Brain microvascular endothelial cell (primary cell): ENCODE measurements at regions not wholly inside any gene's neighbourhood (a gene's known extent, or its start where the extent isn't known, plus 50 kb on each side); places are given as distances from the start of the nearest gene placed in this dataset.
"Not testable (repeated sequence)": the region's sequence is repeated elsewhere in the genome, so short reads cannot be mapped to it uniquely, and the experiment has no call there.

Source experiments
- DNase-seq: peaks from one replicate; pipeline ENCODE4 v3.0.0-alpha.2; 2020
- H3K27ac ChIP-seq: fragments of 250-450 bp; sonication (Bioruptor Pico); 2 replicates; pipeline ENCODE4 v1.5.1; 2020; ENCODE audit warnings: mild to moderate bottlenecking, moderate library complexity
- H3K27me3 ChIP-seq: fragments of 250-450 bp; sonication (Bioruptor Pico); replicated peaks from 2 replicates; pipeline ENCODE4 v1.5.1; 2020; ENCODE audit warnings: mild to moderate bottlenecking
- H3K36me3 ChIP-seq: fragments of 250-450 bp; sonication (Bioruptor Pico); replicated peaks from 2 replicates; pipeline ENCODE4 v1.5.1; 2020; ENCODE audit warnings: mild to moderate bottlenecking
- H3K4me3 ChIP-seq: 2 replicates; pipeline ENCODE4 v1.5.1; 2011; ENCODE audit warnings: low read depth, mild to moderate bottlenecking, control low read depth, low read length, moderate library complexity
- in situ Hi-C: cut with HindIII; loops from 2 replicates; pipeline ENCODE4 v1.10.0; 2017; ENCODE audit warnings: low sequenced_read_pairs, low pct_ligation_motif_present
- TF ChIP-seq, protein P1 (sequence below): IDR thresholded peaks from 2 replicates; pipeline ENCODE4 v1.5.1; 2011; ENCODE audit warnings: low read depth, mild to moderate bottlenecking, moderate library complexity, low read length, control low read depth, inconsistent platforms; ENCODE audit errors: missing control alignments

DNA sequence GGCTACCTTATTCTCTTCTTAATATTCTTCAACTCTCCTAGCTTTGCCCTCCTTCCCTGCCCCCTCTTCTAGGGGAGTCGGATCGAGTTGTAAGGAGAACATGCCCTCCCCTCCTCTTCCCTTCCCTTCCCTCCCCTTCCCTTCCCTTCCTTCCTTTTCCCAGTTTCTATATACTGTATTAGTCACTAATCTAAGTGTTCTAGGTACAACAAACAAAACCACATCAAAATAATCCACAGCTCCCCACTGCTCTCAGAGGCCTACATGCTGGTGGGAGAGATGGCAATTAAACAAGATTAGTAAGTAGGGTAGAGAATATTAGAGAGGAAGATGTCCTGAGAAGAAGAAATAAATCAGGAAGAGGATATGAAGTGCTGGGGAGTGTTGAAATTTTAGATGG is 119.9 kb upstream of the PZP start:
- Histone ChIP-seq H3K4me3 (no peak overlapping the region), H3K36me3 (no peaks in the 10 kb centered on the region), H3K27me3 (no peaks in the 10 kb centered on the region), H3K27ac (no peak overlapping the region)
- TF ChIP-seq, protein P1, sequence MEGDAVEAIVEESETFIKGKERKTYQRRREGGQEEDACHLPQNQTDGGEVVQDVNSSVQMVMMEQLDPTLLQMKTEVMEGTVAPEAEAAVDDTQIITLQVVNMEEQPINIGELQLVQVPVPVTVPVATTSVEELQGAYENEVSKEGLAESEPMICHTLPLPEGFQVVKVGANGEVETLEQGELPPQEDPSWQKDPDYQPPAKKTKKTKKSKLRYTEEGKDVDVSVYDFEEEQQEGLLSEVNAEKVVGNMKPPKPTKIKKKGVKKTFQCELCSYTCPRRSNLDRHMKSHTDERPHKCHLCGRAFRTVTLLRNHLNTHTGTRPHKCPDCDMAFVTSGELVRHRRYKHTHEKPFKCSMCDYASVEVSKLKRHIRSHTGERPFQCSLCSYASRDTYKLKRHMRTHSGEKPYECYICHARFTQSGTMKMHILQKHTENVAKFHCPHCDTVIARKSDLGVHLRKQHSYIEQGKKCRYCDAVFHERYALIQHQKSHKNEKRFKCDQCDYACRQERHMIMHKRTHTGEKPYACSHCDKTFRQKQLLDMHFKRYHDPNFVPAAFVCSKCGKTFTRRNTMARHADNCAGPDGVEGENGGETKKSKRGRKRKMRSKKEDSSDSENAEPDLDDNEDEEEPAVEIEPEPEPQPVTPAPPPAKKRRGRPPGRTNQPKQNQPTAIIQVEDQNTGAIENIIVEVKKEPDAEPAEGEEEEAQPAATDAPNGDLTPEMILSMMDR: no peak
- in situ Hi-C loops: no loop called here
- DNase-seq: no peak

DNA sequence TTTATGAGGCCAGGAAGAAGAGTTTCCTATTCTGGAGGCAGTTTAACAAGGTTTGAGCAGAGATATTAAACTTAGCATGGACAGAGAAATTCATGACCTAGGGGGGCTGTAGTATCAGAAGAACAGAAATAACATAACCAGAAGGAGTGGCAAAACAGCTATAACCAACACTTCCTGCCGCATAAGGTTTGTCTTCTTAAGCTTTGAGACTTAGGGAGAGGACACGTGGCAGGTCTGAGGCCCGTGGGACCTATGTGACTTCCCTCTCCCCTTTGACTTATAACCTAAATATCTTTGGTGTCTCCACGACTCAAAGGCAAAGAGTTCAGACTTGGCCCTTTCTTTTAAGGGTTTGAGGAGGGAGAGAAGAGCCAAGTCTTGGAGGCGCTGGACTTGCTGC is 119.1 kb upstream of the PZP start:
- DNase-seq: no peak
- no peaks in the 10 kb centered on the region for H3K27me3 ChIP-seq
- in situ Hi-C loops: no loop called here
- no peak overlapping the region for H3K4me3 ChIP-seq
- no peaks in the 10 kb centered on the region for H3K36me3 ChIP-seq
- H3K27ac ChIP-seq: no peak overlapping the region
- TF ChIP-seq, protein P1: no peak

DNA sequence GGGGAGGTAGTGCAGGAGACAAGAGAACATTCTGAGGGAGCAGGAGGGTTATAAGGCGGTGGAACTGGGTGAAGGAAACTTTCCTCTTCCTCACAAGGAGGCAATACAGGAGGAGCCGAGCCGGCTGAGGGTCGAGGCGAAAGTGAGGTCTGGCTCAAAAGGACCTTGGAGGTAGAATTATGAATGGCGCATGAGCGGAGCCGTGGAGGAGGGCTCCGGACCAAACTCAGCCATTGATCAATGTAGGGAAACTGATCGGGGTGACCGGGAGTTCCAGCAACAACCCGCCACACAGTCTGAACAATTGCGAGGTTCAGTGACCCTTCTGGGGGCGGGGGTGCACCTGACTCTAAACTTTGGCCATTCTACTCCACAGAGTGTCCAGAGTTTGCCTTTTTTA is 118.7 kb upstream of the PZP start:
- DNase-seq, H3K27ac ChIP-seq, H3K4me3 ChIP-seq, H3K36me3 ChIP-seq, H3K27me3 ChIP-seq, in situ Hi-C loops: not testable (repeated sequence)

DNA sequence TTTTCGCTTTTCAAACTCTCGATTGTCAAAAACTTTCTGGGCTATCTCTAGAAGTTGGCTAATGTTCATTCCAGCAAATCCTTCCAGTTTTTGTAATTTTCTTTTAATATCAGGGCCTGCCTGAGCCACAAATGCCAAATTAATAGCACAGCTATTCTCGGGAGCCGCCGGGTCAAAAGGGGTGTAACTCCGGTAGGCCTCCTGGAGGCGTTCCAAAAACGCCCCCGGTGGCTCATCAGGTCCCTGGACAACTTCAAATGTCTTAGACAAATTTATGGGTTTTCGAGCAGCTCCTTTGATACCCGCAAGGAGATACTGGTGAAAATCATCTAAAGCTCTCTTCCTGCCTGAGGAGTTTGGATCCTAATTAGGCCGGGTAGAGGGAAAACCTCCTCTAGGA is 117.9 kb upstream of the PZP start:
- no peak overlapping the region for H3K4me3 ChIP-seq
- no peak for DNase-seq
- H3K27me3 ChIP-seq: no peaks in the 10 kb centered on the region
- in situ Hi-C loops: no loop called here
- no peaks in the 10 kb centered on the region for H3K36me3 ChIP-seq
- TF ChIP-seq, protein P1: no peak
- H3K27ac ChIP-seq: no peak overlapping the region

DNA sequence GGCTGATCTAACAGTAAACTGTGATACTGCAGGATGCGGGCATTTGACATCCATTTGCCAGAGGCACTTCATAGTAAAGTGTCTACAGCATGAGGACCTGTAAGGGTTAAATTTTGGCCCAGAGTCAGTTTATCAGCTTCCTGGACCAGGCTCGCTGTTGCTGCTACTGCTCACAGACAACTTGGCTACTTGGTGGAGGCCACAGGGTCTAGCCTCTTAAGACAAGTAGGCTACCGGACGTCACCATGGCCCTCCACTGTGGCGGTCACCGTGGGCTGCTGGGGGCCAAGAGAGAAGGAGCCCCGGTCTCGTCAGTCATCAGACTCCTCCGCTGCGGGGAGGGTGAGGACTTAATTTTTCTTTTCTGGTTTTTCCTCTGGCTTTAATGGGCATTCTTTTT is 117.3 kb upstream of the PZP start:
- in situ Hi-C loops: no loop called here
- DNase-seq: no peak
- TF ChIP-seq, protein P1: no peak
- no peak overlapping the region for H3K27ac ChIP-seq
- no peaks in the 10 kb centered on the region for H3K27me3 ChIP-seq
- no peak overlapping the region for H3K4me3 ChIP-seq
- H3K36me3 ChIP-seq: no peaks in the 10 kb centered on the region

DNA sequence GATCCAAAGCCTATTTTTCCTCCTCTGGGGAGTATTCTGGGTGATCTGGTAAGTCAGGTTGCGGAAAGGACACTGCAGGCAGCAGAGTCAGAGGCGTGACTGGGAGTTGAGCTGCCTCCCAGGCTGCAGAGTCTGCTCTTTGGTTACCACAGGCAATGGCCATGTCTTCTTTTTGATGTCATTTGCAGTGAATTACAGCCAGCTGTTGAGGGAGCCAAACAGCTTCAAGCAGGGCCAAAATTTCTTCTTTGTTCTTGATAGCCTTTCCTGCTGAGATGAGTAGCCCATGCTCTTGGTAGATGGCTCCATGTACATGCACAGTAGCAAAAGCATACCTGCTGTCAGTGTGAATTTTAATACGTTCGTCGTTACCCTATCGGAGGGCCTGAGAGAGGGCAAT is 116.6 kb upstream of the PZP start:
- DNase-seq: no peak
- Histone ChIP-seq H3K4me3 (no peak overlapping the region), H3K27me3 (no peaks in the 10 kb centered on the region), H3K27ac (no peak overlapping the region), H3K36me3 (no peaks in the 10 kb centered on the region)
- TF ChIP-seq, protein P1: no peak
- in situ Hi-C loops: no loop called here
